HEK293 (cell line): ENCODE measurements at regions not wholly inside any gene's neighbourhood (a gene's known extent, or its start where the extent isn't known, plus 50 kb on each side); places are given as distances from the start of the nearest gene placed in this dataset.

Experiments used
- CTCF ChIP-seq: fragments of 450-650 bp; formaldehyde crosslinking; IDR thresholded peaks from 2 replicates; pipeline ENCODE4 v1.5.1; 2016; ENCODE audit warnings: missing biosample characterization, missing genetic modification characterization
- OVOL3 ChIP-seq: fragments of 450-650 bp; formaldehyde crosslinking; IDR thresholded peaks from 2 replicates; pipeline ENCODE4 v1.5.1; 2016; ENCODE audit warnings: missing biosample characterization, missing genetic modification characterization
- PRDM1 ChIP-seq: fragments of 450-650 bp; formaldehyde crosslinking; IDR thresholded peaks from 2 replicates; pipeline ENCODE4; 2016; ENCODE audit warnings: missing biosample characterization, missing genetic modification characterization
- SCRT2 ChIP-seq: fragments of 450-650 bp; formaldehyde crosslinking; IDR thresholded peaks from 2 replicates; pipeline ENCODE4 v1.5.1; 2016; ENCODE audit warnings: missing biosample characterization, missing genetic modification characterization
- ZBTB11 ChIP-seq: fragments of 450-650 bp; formaldehyde crosslinking; conservative IDR thresholded peaks from 2 replicates; pipeline ENCODE4 v1.5.1; 2016; ENCODE audit warnings: low read depth, missing biosample characterization, missing genetic modification characterization
- ZBTB49 ChIP-seq: fragments of 450-650 bp; formaldehyde crosslinking; IDR thresholded peaks from 2 replicates; pipeline ENCODE4 v1.5.1; 2016; ENCODE audit warnings: missing biosample characterization, missing genetic modification characterization, low read depth
- ZNF335 ChIP-seq: fragments of 450-650 bp; formaldehyde crosslinking; conservative IDR thresholded peaks from 2 replicates; pipeline ENCODE4 v1.5.1; 2016; ENCODE audit warnings: missing biosample characterization, missing genetic modification characterization
- ZNF549 ChIP-seq: fragments of 450-650 bp; IDR thresholded peaks from 2 replicates; pipeline ENCODE4 v1.5.1; 2018; ENCODE audit warnings: missing biosample characterization, missing genetic modification characterization, mild to moderate bottlenecking, inconsistent platforms, moderate library complexity
- ZNF626 ChIP-seq: fragments of 450-650 bp; sonication (Bioruptor Pico); formaldehyde crosslinking; IDR thresholded peaks from 2 replicates; pipeline ENCODE4 v1.5.1; 2018; ENCODE audit warnings: missing biosample characterization, missing genetic modification characterization, inconsistent platforms

- TF ChIP-seq OVOL3 (tag by site-specific recombination) (no peak), CTCF (no peak), ZNF335 (tag by site-specific recombination) (no peak), SCRT2 (tag by site-specific recombination) (no peak), PRDM1 (tag by site-specific recombination) (no peak), ZNF626 (tag by site-specific recombination) (no peak), ZNF549 (tag by site-specific recombination) (no peak), ZBTB49 (tag by site-specific recombination) (no peak), ZBTB11 (tag by site-specific recombination) (no peak)
Observed at GRCh38 chr12:19775241-19775640, 335.9 kb downstream of the AEBP2 start.
